Testis (tissue), 2 donors: ENCODE measurements at regions not wholly inside any gene's neighbourhood (a gene's known extent, or its start where the extent isn't known, plus 50 kb on each side); places are given as distances from the start of the nearest gene placed in this dataset.

Experiments
- POLR2A ChIP-seq: fragments of 450-650 bp; IDR thresholded peaks from one replicate; pipeline ENCODE4 v1.6.1; 2017; ENCODE audit warnings: antibody characterized with exemption, mild to moderate bottlenecking, moderate library complexity
- TF ChIP-seq, protein P1 (sequence below), 3 experiments: fragments of 450-650 bp in 2 of 3; fragments of 200-600 bp in 1 of 3; sonication (generic) in 1 of 3; IDR thresholded peaks; one replicate each; pipeline ENCODE4 v1.5.1; 2016 to 2019; ENCODE audit warnings: antibody characterized with exemption in 3 of 3, mild to moderate bottlenecking in 2 of 3, moderate library complexity in 1 of 3

DNA sequence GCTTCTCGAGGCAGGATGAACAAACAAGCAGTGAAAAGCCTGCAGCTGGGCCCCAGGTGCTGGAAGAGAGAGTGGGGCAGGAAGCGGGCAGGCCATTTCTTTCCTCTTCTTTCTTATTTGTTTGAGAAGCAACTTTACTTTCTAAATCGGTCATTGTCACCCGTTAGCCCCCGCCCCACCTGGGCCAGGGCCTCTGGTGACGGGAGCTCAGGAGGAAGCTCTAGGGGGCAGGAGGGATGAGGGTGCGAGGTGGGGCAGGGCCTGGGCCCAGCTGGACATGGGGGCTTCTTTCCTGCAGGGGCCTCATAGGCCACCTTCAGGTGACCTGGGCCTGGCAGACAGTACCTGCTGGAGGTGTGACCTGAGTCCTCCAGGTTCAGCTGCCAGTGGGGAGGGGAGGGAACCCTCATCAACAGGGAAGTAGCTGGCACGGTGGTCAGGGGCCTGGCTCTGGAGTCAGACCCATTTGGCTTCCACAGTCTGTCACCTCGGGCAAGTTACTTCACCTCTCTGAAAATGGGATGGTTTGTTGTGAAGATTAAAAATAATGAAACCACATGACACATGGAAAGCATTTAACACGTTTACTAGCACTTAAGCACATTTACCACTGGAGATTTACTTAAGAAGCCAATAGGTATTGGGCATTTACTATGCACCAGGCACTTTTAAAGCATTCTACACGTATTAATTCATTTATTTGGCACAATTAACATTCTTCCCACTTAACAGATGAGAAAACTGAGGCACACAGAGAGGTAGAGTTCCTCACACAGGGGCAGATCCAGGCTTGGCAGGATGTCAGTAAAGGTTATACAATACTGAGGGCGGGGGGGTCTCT, 54.1 kb upstream of the ID3 start:
- TF ChIP-seq, protein P1, sequence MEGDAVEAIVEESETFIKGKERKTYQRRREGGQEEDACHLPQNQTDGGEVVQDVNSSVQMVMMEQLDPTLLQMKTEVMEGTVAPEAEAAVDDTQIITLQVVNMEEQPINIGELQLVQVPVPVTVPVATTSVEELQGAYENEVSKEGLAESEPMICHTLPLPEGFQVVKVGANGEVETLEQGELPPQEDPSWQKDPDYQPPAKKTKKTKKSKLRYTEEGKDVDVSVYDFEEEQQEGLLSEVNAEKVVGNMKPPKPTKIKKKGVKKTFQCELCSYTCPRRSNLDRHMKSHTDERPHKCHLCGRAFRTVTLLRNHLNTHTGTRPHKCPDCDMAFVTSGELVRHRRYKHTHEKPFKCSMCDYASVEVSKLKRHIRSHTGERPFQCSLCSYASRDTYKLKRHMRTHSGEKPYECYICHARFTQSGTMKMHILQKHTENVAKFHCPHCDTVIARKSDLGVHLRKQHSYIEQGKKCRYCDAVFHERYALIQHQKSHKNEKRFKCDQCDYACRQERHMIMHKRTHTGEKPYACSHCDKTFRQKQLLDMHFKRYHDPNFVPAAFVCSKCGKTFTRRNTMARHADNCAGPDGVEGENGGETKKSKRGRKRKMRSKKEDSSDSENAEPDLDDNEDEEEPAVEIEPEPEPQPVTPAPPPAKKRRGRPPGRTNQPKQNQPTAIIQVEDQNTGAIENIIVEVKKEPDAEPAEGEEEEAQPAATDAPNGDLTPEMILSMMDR (IDR thresholded peaks at IDR 0.05): no peak
- TF ChIP-seq POLR2A: no peak
